Small intestine (tissue), 7 donors: ENCODE measurements at regions not wholly inside any gene's neighbourhood (a gene's known extent, or its start where the extent isn't known, plus 50 kb on each side); places are given as distances from the start of the nearest gene placed in this dataset.

Experiments used
- DNase-seq, 2 donors: peaks; one replicate each; pipeline versions ENCODE4 v3.0.0 to v3.0.0-alpha.2; 2013
- FAIRE-seq: peaks from 2 replicates; lab custom pipeline; 2012; peaks lifted over from hg19 to GRCh38; lab: Jason Lieb, UNC
- H3K27ac ChIP-seq, 3 donors: one replicate each; pipeline ENCODE4 v1.5.1; 2013; ENCODE audit warnings: low read length in 2 of 3, mild to moderate bottlenecking in 2 of 3, control low read depth in 1 of 3, inconsistent platforms in 1 of 3, low read depth in 1 of 3, moderate library complexity in 1 of 3
- H3K27me3 ChIP-seq, 3 donors: one replicate each; pipeline ENCODE4 v1.6.1; 2013; ENCODE audit warnings: low read length in 3 of 3, inconsistent platforms in 1 of 3; ENCODE audit not compliant: control insufficient read depth in 3 of 3, insufficient read depth in 3 of 3
- H3K36me3 ChIP-seq, 3 donors: one replicate each; pipeline ENCODE4 v1.6.1; 2013; ENCODE audit warnings: low read length in 3 of 3, inconsistent platforms in 1 of 3, low read depth in 1 of 3, mild to moderate bottlenecking in 1 of 3, moderate library complexity in 1 of 3; ENCODE audit not compliant: control insufficient read depth in 3 of 3, insufficient read depth in 2 of 3
- H3K4me1 ChIP-seq, 3 donors: one replicate each; pipeline ENCODE4 v1.6.1; 2013; ENCODE audit warnings: low read length in 2 of 3, inconsistent platforms in 1 of 3, low read depth in 1 of 3, mild to moderate bottlenecking in 1 of 3, moderate library complexity in 1 of 3; ENCODE audit not compliant: control insufficient read depth in 3 of 3, insufficient read depth in 2 of 3
- H3K4me3 ChIP-seq, 3 donors: one replicate each; pipeline ENCODE4 v1.5.1; 2013; ENCODE audit warnings: low read length in 3 of 3, control low read depth in 1 of 3, inconsistent platforms in 1 of 3, low read depth in 1 of 3, mild to moderate bottlenecking in 1 of 3, moderate library complexity in 1 of 3
- H3K9me3 ChIP-seq, 2 donors: one replicate each; pipeline ENCODE4 v1.6.1; 2013; ENCODE audit warnings: low read depth in 1 of 2, low read length in 1 of 2; ENCODE audit not compliant: control insufficient read depth in 2 of 2, insufficient read depth in 1 of 2
- WGBS, 3 donors: extraction: QIAGEN DNeasy Blood & Tissue Kit; methylation state at CpG; one replicate each; pipeline ENCODE4 v1.1.7; 2013; 5-methylcytosine and 5-hydroxymethylcytosine counted together
- donor health status: healthy with polysubstance abuse.
- donor health status: control.
- donor health status: control.
- donor health status: Bipolar disorder and iron deficiency.
- donor health status: healthy.

- FAIRE-seq, result no peak
- Histone ChIP-seq H3K4me1 (no peaks in the 10 kb centered on the region), H3K9me3 (no peaks in the 10 kb centered on the region), H3K27me3 (peaks cover 0 to 2% (median 2%) of the 10 kb centered on the region in 3 donors), H3K36me3 (no peaks in the 10 kb centered on the region), H3K27ac (no peak overlapping the region), H3K4me3 (no peak overlapping the region)
- DNase-seq, result no peak
- 29 to 43% (median 39%) methylated on average over 1 of the region's 1 CpG for WGBS, 3 donors
Measured at GRCh38 chr2:65622499-65622898, 190.1 kb upstream of the SPRED2 start.

- H3K4me3 ChIP-seq, result no peak overlapping the region
- H3K9me3 ChIP-seq, result no peaks in the 10 kb centered on the region
- peaks cover 0 to 2% (median 2%) of the 10 kb centered on the region in 3 donors for H3K27me3 ChIP-seq
- WGBS, 3 donors, result 75 to 94% (median 92%) methylated on average over 1 of the region's 1 CpG
- no peaks in the 10 kb centered on the region for H3K4me1 ChIP-seq
- FAIRE-seq (no peak), DNase-seq (no peak)
- H3K36me3 ChIP-seq, result no peaks in the 10 kb centered on the region
- no peak overlapping the region for H3K27ac ChIP-seq
Measured at GRCh38 chr2:65620524-65620923, 188.1 kb upstream of the SPRED2 start.

- FAIRE-seq (no peak), DNase-seq (no peak)
- H3K4me1 ChIP-seq, result no peaks in the 10 kb centered on the region
- no peaks in the 10 kb centered on the region for H3K9me3 ChIP-seq
- H3K27ac ChIP-seq, result no peak overlapping the region
- H3K27me3 ChIP-seq, result peaks cover 0 to 2% (median 2%) of the 10 kb centered on the region in 3 donors
- H3K36me3 ChIP-seq, result no peaks in the 10 kb centered on the region
- H3K4me3 ChIP-seq, result no peak overlapping the region
- 78 to 87% (median 86%) methylated on average over 2 of the region's 2 CpGs for WGBS, 3 donors
Measured at GRCh38 chr2:65620026-65620425, 187.6 kb upstream of the SPRED2 start.

GRCh38 chr2:65615602-65616001 lies 183.2 kb upstream of the SPRED2 start:
- Histone ChIP-seq H3K4me3 (no peak overlapping the region), H3K27ac (no peak overlapping the region), H3K4me1 (no peaks in the 10 kb centered on the region), H3K36me3 (no peaks in the 10 kb centered on the region), H3K9me3 (peaks cover 0 to 3% of the 10 kb centered on the region in 2 donors), H3K27me3 (peaks cover 0 to 2% (median 0%) of the 10 kb centered on the region in 3 donors)
- FAIRE-seq (no peak), DNase-seq (no peak)
- WGBS, 3 donors, result 87 to 89% (median 88%) methylated on average over 2 of the region's 2 CpGs

- WGBS, 3 donors, result 62 to 85% (median 66%) methylated on average over 3 of the region's 3 CpGs
- peaks cover 0 to 3% of the 10 kb centered on the region in 2 donors for H3K9me3 ChIP-seq
- no peak for FAIRE-seq
- no peak overlapping the region for H3K27ac ChIP-seq
- no peaks in the 10 kb centered on the region for H3K36me3 ChIP-seq
- peaks cover 0 to 3% (median 0%) of the 10 kb centered on the region in 3 donors for H3K27me3 ChIP-seq
- H3K4me3 ChIP-seq, result no peak overlapping the region
- H3K4me1 ChIP-seq, result no peaks in the 10 kb centered on the region
- no peak for DNase-seq
Measured at GRCh38 chr2:65613968-65614555, 181.7 kb upstream of the SPRED2 start.

- 76 to 91% (median 82%) methylated on average over 2 of the region's 2 CpGs for WGBS, 3 donors
- Histone ChIP-seq H3K27me3 (peaks cover 0 to 23% (median 0%) of the 10 kb centered on the region in 3 donors), H3K9me3 (peaks cover 0 to 3% of the 10 kb centered on the region in 2 donors), H3K4me1 (no peaks in the 10 kb centered on the region), H3K36me3 (no peaks in the 10 kb centered on the region), H3K4me3 (no peak overlapping the region), H3K27ac (no peak overlapping the region)
- DNase-seq (no peak), FAIRE-seq (no peak)
Measured at GRCh38 chr2:65611488-65611887, 179.1 kb upstream of the SPRED2 start.

- H3K36me3 ChIP-seq, result no peaks in the 10 kb centered on the region
- FAIRE-seq (no peak), DNase-seq (no peak)
- peaks cover 0 to under 1% of the 10 kb centered on the region in 2 donors for H3K9me3 ChIP-seq
- H3K4me3 ChIP-seq, result no peak overlapping the region
- 76 to 81% (median 81%) methylated on average over 14 of the region's 14 CpGs for WGBS, 3 donors
- H3K4me1 ChIP-seq, result no peaks in the 10 kb centered on the region
- H3K27me3 ChIP-seq, result peaks cover 0 to 23% (median 0%) of the 10 kb centered on the region in 3 donors
- H3K27ac ChIP-seq, result no peak overlapping the region
Measured at GRCh38 chr2:65608916-65609315, 176.5 kb upstream of the SPRED2 start.

GRCh38 chr2:65608466-65608865 lies 176.1 kb upstream of the SPRED2 start:
- no peak overlapping the region for H3K27ac ChIP-seq
- H3K36me3 ChIP-seq, result no peaks in the 10 kb centered on the region
- H3K4me3 ChIP-seq, result no peak overlapping the region
- 52 to 63% (median 58%) methylated on average over 5 of the region's 5 CpGs for WGBS, 3 donors
- H3K9me3 ChIP-seq, result no peaks in the 10 kb centered on the region
- peaks cover 0 to 23% (median 0%) of the 10 kb centered on the region in 3 donors for H3K27me3 ChIP-seq
- DNase-seq (no peak), FAIRE-seq (no peak)
- H3K4me1 ChIP-seq, result no peaks in the 10 kb centered on the region
